ENCODE measurements at regions not wholly inside any gene's neighbourhood (a gene's known extent, or its start where the extent isn't known, plus 50 kb on each side); places are given as distances from the start of the nearest gene placed in this dataset.

- H4K91ac ChIP-seq (replicated peaks; ENCODE audit: insufficient read length, low read length): no peak overlapping the region
- H3K4me2 ChIP-seq (ENCODE audit: insufficient read depth in 1 of 2, low read depth in 2 of 2, low read length in 2 of 2): peak overlapping the region; percentile 36 to 43; a peak in 3 of 4 replicates
- no peak overlapping the region for H3K14ac ChIP-seq (ENCODE audit: insufficient read length)
- H3K9ac ChIP-seq (replicated peaks in 1 of 4; ENCODE audit: extremely low read depth in 1 of 4, low read depth in 3 of 4, low read length in 3 of 4): peak overlapping the region in 1 of 4 experiments; percentile 30; a peak in 1 of 7 replicates
- no peak overlapping the region for H2AK5ac ChIP-seq (ENCODE audit: low read depth, low read length)
- H3K4ac ChIP-seq (replicated peaks; ENCODE audit: insufficient read length, low read depth, low read length): no peak overlapping the region
- H3K27ac ChIP-seq (ENCODE audit: low read depth, low read length): no peak overlapping the region; the same call in 1 of the 2 replicates
- no peaks in the 10 kb centered on the region for H3K79me1 ChIP-seq (ENCODE audit: low read depth, low read length)
- H3K27me3 ChIP-seq (replicated peaks in 1 of 4; ENCODE audit: control insufficient read depth in 3 of 4, extremely low read depth in 1 of 4, insufficient read depth in 3 of 4, low read length in 3 of 4): no peaks in the 10 kb centered on the region
- peak overlapping the region; percentile 100 for H2AFZ ChIP-seq (ENCODE audit: low read length)
- no peak overlapping the region for H3K23ac ChIP-seq (ENCODE audit: insufficient read length)
- H4K20me1 ChIP-seq (replicated peaks in 1 of 2; ENCODE audit: control insufficient read depth in 1 of 2, insufficient read depth in 2 of 2, low read length in 2 of 2): no peaks in the 10 kb centered on the region
- no peak overlapping the region for H3K18ac ChIP-seq (ENCODE audit: extremely low read depth, low read length)
- FAIRE-seq (peak; percentile 39), DNase-seq (ENCODE audit: low read depth in 1 of 2, low spot score in 2 of 2) (peak; percentile 19 to 49)
- peak overlapping the region; percentile 29 for H4K5ac ChIP-seq (ENCODE audit: insufficient read length, low read depth, low read length)
- H3K4me3 ChIP-seq (ENCODE audit: extremely low read depth in 1 of 4, insufficient read depth in 2 of 4, low read depth in 3 of 4, low read length in 4 of 4): no peak overlapping the region
- no peak overlapping the region for H2BK12ac ChIP-seq (ENCODE audit: low read depth, low read length)
- ChIA-PET CTCF (ENCODE audit: partially characterized antibody) (interaction anchor here (0.7 kb wide), 1 partner anchor 265 kb away, joined by 3 read pairs; no protein-coding TSS in a partner anchor), POLR2A (ENCODE audit: partially characterized antibody) (no interaction called here)
- no peaks in the 10 kb centered on the region for H3K36me3 ChIP-seq (ENCODE audit: control insufficient read depth in 2 of 4, insufficient read depth in 4 of 4, low read length in 3 of 4)
- no peaks in the 10 kb centered on the region for H3K79me2 ChIP-seq (ENCODE audit: control insufficient read depth in 1 of 2, insufficient read depth in 2 of 2, low read length in 2 of 2)
- H2BK15ac ChIP-seq (ENCODE audit: low read length): no peak overlapping the region
- H2BK5ac ChIP-seq (ENCODE audit: low read depth, low read length): no peak overlapping the region; the same call in 1 of the 2 replicates
- H2BK120ac ChIP-seq (replicated peaks; ENCODE audit: low read depth, low read length): no peak overlapping the region
- 45% methylated on average over 2 of the region's 2 CpGs; no CpG with 5 or more reads in 1 of the 2 experiments for WGBS, 2 experiments (ENCODE audit: extremely low coverage in 1 of 2, insufficient coverage in 1 of 2, insufficient read length in 1 of 2, insufficient replicate concordance in 2 of 2, low coverage in 1 of 2, low lambda C conversion rate in 2 of 2, missing lambda C conversion rate in 1 of 2)
- no peaks in the 10 kb centered on the region for H3K9me3 ChIP-seq (ENCODE audit: insufficient read depth in 2 of 2, low read depth in 1 of 2, low read length in 1 of 2)
- H3K23me2 ChIP-seq (ENCODE audit: low read depth, low read length): no peaks in the 10 kb centered on the region; the same call in 1 of the 2 replicates
- H4K8ac ChIP-seq (ENCODE audit: extremely low read depth, insufficient read depth, low read length): no peak overlapping the region
- no peak overlapping the region for H2BK20ac ChIP-seq (ENCODE audit: low read length)
- peaks cover 0 to 7% (median 1%) of the 10 kb centered on the region in 4 experiments; a peak in 2 of 7 replicates for H3K4me1 ChIP-seq (replicated peaks in 1 of 4; ENCODE audit: control insufficient read depth in 3 of 4, insufficient read depth in 4 of 4, low read length in 3 of 4)
- no peak overlapping the region for H3K56ac ChIP-seq (replicated peaks; ENCODE audit: insufficient read length, low read depth, low read length)
- TF ChIP-seq ASH2L (IDR thresholded peaks at IDR 0.05; ENCODE audit: low read length) (peak; percentile 64), TCF12 (IDR thresholded peaks at IDR 0.05; ENCODE audit: low read depth, low read length) (no peak), BACH1 (IDR thresholded peaks at IDR 0.05; ENCODE audit: low read length) (no peak), JUND (IDR thresholded peaks at IDR 0.05; ENCODE audit: low read length) (peak; percentile 52; the same call in 1 of the 2 replicates), YY1 (IDR thresholded peaks at IDR 0.05; ENCODE audit: low read depth, low read length) (peak; percentile 54; the same call in 1 of the 2 replicates), USF2 (IDR thresholded peaks at IDR 0.05; ENCODE audit: low read length) (peak; percentile 44; the same call in 1 of the 2 replicates)
Observed at GRCh38 chr5:17918373-17919104, 284.3 kb downstream of the TAF11L14 start.

Measured in H1 (cell line).